ENCODE measurements at regions not wholly inside any gene's neighbourhood (a gene's known extent, or its start where the extent isn't known, plus 50 kb on each side); places are given as distances from the start of the nearest gene placed in this dataset.

DNA sequence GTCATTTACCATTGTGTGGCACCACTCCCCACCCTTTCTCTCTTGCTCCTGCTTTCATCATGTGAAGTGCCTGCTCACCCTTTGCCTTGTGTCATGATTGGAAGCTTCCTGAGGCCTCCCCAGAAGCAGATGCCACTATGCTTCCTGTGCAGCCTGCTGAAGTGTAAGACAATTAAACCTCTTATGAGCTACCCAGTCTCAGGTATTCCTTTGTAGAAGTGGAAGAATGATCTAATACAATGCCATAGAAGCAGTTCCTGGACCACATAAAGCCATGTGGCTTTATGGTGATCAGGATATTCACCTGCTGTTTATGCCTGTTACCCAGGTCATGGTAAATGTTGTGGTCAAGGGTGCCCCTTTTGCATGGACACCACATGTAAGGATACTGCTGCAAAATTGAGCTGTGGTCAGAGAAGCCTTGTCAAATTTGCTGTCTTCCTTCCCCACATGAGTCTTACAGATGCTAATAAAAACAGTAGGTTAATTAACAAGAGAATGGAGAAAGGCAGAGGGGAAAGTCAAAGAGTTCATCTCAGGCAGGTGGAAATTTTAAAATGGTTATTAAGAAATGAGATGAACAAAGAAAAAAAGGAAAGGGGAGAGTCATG lies 112.8 kb upstream of the IFNG-AS1 start:
- ATAC-seq (no peak), DNase-seq (no peak)
- Histone ChIP-seq H3K4me3 (no peak overlapping the region), H3K27ac (no peak overlapping the region), H3K9me3 (no peaks in the 10 kb centered on the region), H3K4me1 (no peaks in the 10 kb centered on the region), H3K27me3 (ENCODE audit: insufficient read depth in 3 of 3, low read length in 2 of 3) (no peaks in the 10 kb centered on the region), H3K36me3 (ENCODE audit: insufficient read depth in 1 of 2, low read depth in 1 of 2) (no peaks in the 10 kb centered on the region)
- intact Hi-C loops (cut with DNase I), result no loop called here
- TF ChIP-seq, protein P1, sequence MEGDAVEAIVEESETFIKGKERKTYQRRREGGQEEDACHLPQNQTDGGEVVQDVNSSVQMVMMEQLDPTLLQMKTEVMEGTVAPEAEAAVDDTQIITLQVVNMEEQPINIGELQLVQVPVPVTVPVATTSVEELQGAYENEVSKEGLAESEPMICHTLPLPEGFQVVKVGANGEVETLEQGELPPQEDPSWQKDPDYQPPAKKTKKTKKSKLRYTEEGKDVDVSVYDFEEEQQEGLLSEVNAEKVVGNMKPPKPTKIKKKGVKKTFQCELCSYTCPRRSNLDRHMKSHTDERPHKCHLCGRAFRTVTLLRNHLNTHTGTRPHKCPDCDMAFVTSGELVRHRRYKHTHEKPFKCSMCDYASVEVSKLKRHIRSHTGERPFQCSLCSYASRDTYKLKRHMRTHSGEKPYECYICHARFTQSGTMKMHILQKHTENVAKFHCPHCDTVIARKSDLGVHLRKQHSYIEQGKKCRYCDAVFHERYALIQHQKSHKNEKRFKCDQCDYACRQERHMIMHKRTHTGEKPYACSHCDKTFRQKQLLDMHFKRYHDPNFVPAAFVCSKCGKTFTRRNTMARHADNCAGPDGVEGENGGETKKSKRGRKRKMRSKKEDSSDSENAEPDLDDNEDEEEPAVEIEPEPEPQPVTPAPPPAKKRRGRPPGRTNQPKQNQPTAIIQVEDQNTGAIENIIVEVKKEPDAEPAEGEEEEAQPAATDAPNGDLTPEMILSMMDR (IDR thresholded peaks at IDR 0.05), result no peak

DNA sequence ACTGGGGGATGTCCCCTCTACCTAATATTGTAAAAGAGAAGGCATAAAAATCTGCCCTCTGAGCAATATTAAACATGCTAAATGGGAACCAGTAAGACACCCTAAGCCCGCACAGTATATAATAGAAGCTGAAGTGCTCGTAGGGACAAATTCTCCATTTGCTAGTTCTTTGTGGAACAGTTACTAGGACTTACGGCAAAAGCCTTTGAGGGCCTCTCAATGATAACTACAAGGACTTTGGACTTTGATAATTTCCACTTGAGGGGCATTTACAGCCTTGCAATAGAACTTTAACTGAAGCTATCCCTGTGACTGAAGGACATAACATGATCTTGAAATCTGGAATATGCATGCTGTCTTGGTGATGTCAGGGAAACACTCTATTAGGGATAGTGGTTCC lies 111.5 kb upstream of the IFNG-AS1 start:
- 94 to 97% (median 95%) methylated on average over 3 of the region's 3 CpGs for WGBS, 3 donors
- H3K36me3 ChIP-seq (ENCODE audit: insufficient read depth in 1 of 2, low read depth in 1 of 2), result no peaks in the 10 kb centered on the region
- peaks cover 4% of the 10 kb centered on the region for H3K4me1 ChIP-seq
- ATAC-seq (no peak), DNase-seq (no peak)
- no peak overlapping the region for H3K4me3 ChIP-seq
- H3K27me3 ChIP-seq (ENCODE audit: insufficient read depth in 3 of 3, low read length in 2 of 3), result no peaks in the 10 kb centered on the region
- intact Hi-C loops (cut with DNase I), result no loop called here
- no peaks in the 10 kb centered on the region for H3K9me3 ChIP-seq
- H3K27ac ChIP-seq, result no peak overlapping the region
- TF ChIP-seq, protein P1 (IDR thresholded peaks at IDR 0.05), result no peak

- TF ChIP-seq, protein P1 (IDR thresholded peaks at IDR 0.05), result no peak
- H3K27me3 ChIP-seq (ENCODE audit: insufficient read depth in 3 of 3, low read length in 2 of 3), result no peaks in the 10 kb centered on the region
- WGBS, 3 donors, result 57 to 72% (median 68%) methylated on average over 5 of the region's 5 CpGs
- no peak overlapping the region for H3K4me3 ChIP-seq
- H3K9me3 ChIP-seq, result no peaks in the 10 kb centered on the region
- no peaks in the 10 kb centered on the region for H3K36me3 ChIP-seq (ENCODE audit: insufficient read depth in 1 of 2, low read depth in 1 of 2)
- intact Hi-C loops (cut with DNase I), result no loop called here
- H3K27ac ChIP-seq, result no peak overlapping the region
- ATAC-seq, result peak; percentile 22 to 73 (median 53)
- H3K4me1 ChIP-seq, result peaks cover 18% of the 10 kb centered on the region
- DNase-seq, result no peak
These were observed 109.3 kb upstream of the IFNG-AS1 start for GRCh38 chr12:67879937-67880336.

DNA sequence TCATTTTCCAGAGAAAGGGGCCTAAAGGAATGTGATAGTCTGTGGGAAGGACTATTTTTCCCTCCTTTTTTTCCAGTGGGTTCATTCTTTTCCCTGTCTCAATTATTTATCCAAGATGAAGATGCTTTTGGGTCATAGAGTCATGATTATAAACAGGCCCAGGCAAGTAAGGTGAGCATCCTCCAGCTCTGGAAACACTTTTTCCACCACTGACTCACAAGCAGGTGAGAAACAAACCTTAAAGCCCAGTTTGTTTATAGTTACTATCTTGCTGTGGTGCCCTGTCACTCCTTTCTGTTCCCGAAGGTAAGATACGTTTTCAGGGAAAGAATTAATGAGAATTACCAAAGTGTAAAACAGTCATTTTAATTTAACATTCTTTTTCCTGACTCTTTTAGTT lies 107.7 kb upstream of the IFNG-AS1 start:
- DNase-seq (no peak), ATAC-seq (no peak)
- H3K4me3 ChIP-seq, result no peak overlapping the region
- no peaks in the 10 kb centered on the region for H3K36me3 ChIP-seq (ENCODE audit: insufficient read depth in 1 of 2, low read depth in 1 of 2)
- intact Hi-C loops (cut with DNase I), result no loop called here
- peaks cover 31% of the 10 kb centered on the region for H3K4me1 ChIP-seq
- H3K9me3 ChIP-seq, result no peaks in the 10 kb centered on the region
- TF ChIP-seq, protein P1 (IDR thresholded peaks at IDR 0.05), result no peak
- H3K27me3 ChIP-seq (ENCODE audit: insufficient read depth in 3 of 3, low read length in 2 of 3), result no peaks in the 10 kb centered on the region
- WGBS, 3 donors, result 80 to 89% (median 88%) methylated on average over 2 of the region's 2 CpGs
- no peak overlapping the region for H3K27ac ChIP-seq

DNA sequence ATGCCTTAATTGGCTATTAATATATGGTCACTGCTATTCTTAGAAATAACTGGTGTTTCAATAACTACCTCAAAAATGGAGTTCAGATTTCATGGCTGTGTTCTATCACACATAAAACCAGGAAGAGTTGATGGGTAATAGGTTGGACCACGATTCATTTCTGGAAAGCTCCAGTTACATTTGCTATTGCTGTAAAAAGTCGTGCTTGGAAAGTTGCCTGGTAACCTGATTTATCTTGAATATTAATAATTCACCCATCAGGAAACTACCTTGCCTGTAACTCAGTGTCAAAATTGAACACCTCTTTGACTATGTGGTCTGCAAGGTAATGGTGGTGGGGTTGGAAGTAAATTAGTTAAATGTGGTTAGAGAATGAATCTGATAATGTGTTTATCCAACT lies 104.7 kb upstream of the IFNG-AS1 start:
- H3K4me3 ChIP-seq, result no peak overlapping the region
- no peaks in the 10 kb centered on the region for H3K36me3 ChIP-seq (ENCODE audit: insufficient read depth in 1 of 2, low read depth in 1 of 2)
- peak overlapping the region; percentile 26 for H3K27ac ChIP-seq
- peaks cover 48% of the 10 kb centered on the region for H3K4me1 ChIP-seq
- intact Hi-C loops (cut with DNase I), result no loop called here
- no peaks in the 10 kb centered on the region for H3K9me3 ChIP-seq
- no peak for DNase-seq
- no peaks in the 10 kb centered on the region for H3K27me3 ChIP-seq (ENCODE audit: insufficient read depth in 3 of 3, low read length in 2 of 3)
- WGBS, 3 donors, result 11 to 17% (median 12%) methylated on average over 2 of the region's 2 CpGs
- ATAC-seq, result peak in 1 of 4 donors; percentile 27
- TF ChIP-seq, protein P1 (IDR thresholded peaks at IDR 0.05), result no peak

Measured in psoas muscle (tissue), 7 donors.